HG03139 (cell line): ENCODE measurements at regions not wholly inside any gene's neighbourhood (a gene's known extent, or its start where the extent isn't known, plus 50 kb on each side); places are given as distances from the start of the nearest gene placed in this dataset.
"Not testable (repeated sequence)": the region's sequence is repeated elsewhere in the genome, so short reads cannot be mapped to it uniquely, and the experiment has no call there.

ENCODE experiments used
- ATAC-seq: cut with Tn5 transposase; IDR thresholded peaks from one replicate; pipeline ENCODE4 v1.9.1; 2021; ENCODE audit not compliant: unreplicated experiment

DNA sequence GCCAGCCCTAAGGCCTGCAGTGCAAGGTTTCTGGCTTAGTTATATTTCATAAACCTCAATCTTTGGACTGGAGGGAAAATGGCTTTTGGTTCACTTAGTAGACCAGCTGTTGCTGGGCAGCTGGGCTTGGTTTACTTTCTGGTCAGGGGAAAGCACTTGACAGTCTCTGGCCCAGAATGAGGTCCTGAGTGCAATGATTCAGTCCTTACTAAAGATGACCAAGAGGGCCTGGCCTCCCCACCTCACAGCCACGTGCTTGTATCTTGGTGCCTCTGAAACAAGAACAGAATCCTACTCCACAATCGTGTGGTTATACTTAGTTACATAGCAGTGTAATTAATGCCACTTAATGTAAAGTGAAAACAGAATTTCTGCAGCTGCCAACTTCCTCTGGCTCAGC lies 325.5 kb upstream of the MEIS1 start:
- no peak for ATAC-seq

DNA sequence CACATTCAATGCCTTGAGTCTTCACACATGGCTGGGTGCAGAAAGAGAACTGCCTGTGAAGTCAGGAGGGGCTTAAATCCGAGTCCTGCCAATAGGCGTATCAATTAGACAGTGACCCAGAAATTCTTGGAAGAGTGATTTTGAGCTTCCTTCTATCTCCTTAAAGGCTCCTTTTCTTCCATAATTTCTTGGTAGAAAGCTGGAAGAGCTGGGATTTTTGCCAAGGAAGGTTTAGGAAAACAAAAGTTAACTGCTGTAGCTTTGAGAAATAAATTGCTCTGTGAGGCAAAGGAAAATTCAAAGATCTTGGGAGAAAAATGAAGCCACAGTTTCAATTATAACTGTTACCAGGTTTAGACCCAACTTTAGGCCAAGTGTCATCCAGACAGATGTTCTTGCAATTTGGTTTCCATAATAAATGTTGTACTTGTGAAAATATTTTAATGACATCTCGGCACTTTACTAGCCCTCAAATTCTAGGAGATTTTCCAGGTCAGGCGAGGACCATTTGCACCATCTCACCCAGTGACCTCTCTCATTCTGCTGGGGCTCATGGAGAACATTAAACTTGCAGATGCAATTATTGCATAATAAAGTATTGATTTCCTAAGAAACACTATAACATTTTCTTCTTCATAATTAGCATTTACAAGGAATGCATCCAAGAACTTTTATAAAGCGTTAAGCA lies 329.7 kb upstream of the MEIS1 start:
- ATAC-seq: no peak

DNA sequence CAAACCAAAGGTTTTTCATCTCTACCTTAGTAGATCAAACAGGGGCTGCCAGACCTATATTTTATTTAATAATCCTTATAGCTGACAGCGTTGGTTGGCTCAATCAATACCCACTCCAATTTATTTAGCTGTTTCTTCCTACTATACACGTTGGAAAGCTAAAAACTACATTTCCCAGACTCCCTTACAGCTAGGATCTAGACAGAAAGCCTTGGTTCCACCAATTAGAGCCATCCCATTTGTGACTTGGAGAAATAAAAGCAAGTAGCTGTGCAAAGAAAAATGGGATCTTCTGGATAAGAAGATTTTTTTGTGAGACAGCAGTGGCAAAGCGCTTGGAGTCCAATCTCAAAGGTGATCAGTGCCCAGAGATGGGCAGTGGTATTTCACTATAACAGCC lies 331.3 kb upstream of the MEIS1 start:
- ATAC-seq: no peak

DNA sequence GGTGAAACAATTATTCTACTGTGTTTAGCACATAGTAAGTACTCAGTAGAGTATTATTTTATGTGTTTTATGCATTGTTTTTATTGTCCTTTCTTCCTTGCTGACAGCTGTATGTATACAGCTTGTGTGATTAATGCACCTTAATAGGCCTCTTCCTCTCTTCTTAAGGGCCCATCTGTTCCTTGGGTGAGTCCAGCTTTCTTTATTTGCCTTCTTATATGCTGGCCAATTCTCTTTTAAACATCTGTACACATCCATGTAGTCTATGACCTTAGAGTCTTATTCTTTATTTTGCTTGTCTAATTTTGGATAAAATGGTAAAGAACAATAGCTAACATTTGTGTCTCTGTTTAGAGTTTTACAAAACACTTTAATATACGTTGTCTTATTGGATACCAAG lies 333.7 kb upstream of the MEIS1 start:
- no peak for ATAC-seq

DNA sequence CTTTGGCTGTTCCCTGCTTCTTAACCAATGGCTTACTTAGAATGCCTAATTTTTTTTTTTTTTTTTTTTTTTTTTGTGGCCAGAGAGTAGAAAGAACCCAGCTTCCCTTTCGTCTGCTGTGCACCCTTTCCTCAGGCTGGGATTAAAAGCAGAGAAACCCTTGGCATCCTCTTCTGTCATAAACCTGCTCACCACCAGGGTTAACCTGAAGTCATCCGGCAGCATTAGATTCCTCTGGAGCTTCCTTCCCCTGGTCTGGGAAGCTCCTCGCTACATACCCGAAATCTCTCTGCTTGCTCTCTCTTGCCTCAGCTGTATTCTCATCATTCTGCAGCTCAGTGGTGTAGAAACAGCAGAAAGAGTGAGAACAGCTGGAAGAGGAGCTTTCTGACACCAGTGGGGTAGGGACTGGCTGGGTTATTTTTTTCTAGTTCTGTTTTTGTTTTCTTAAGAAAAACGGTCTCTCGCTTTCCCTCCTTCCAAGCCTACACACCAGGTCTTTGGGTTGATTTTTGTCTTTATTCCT lies 339.0 kb upstream of the MEIS1 start:
- ATAC-seq: no peak

DNA sequence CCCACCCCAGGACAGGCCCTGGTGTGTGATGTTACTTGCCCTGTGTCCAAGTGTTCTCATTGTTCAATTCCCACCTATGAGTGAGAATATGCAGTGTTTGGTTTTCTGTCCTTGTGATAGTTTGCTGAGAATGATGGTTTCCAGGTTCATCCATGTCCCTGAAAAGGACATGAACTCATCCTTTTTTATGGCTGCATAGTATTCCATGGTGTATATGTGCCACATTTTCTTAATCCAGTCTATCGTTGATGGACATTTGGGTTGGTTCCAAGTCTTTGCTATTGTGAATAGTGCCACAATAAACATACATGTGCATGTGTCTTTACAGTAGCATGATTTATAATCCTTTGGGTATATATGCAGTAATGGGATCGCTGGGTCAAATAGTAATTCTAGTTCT lies 340.2 kb upstream of the MEIS1 start:
- ATAC-seq: not testable (repeated sequence)

DNA sequence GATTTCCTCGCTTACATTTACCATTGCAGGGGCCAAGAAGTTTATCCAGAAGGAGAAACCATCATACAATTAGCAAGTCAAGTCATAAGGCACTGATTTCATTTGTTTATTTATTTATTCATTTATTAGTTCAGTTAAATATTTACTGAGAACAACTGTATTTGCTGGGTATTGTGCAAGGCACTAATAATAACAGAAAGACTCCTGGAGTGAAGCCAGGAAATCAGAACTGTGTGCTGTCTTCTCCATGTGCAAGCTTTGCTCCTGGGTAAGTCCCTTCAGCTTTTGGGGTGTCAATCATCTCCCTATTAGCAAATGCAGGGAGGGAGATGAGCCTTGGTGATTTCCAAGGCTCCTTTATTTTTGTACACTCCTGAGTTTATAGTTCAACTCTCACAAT lies 341.6 kb upstream of the MEIS1 start:
- no peak for ATAC-seq

DNA sequence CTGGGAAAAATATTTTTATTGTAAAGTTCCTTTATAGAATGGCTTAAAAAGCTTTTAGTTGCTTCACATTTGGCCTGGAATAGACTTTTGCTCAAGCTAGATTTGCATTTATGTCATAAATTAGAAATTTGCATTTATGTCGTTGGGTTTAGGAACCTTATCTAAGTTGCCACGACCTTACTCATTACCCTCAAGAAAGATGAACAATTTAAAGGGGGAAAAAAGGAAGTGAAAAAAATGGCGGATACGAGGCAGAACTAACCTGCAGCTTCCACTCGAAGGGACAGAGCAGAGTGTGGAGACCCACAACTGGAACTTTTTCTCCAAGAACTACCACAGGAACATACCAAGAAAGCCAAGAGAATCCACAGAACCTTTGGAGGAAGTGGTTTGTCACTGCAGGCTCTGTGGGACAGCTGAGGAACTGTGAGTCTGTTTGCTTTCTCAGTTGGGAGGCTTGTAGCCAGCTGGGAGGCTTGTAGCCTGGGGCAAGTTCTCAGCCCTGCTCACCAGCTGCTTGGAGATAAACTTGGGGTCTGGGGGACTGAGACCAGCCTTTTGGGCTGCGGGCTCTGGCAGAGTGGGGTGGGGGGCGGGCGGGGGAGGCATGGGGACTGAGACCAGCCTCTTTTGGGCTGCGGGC lies 349.9 kb upstream of the MEIS1 start:
- ATAC-seq: no peak

DNA sequence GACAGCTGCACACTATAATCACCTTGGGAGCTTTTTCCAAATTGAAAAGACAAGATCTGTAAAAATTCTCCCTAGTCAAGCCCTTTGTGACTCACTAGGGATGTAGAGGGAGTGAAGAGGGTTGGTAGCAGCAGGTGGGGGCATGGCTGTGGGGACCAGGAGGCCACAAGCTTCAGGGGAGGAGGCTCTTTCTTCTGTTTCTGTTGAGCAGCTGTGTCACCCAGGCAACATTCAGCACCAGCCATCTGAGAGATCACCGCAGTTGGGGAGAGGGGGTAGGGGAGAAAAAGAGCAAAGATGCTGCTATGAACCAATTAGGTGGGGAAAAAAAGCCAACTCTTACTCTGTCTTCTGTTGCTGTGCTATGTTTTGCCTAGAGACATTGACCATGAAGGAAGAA lies 352.3 kb upstream of the MEIS1 start:
- no peak for ATAC-seq

DNA sequence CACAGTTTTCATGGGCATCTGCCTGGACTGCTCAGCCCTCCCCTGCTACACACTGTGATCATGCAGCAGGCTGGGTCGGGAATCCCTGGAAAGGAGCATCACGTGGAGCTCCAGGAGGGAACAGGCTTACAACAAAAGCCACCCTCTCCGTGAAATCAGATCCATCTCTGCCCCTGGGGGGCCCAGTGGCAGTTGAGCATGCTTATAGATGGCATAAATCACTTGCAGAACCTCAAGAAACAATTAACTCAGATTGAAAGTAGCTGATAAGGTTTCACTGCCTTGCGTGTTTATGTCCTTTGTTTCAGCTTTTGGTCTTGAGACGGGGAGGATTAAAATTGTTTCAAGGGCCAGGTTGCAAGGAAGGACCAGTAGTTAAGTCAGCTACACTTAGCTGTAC lies 354.8 kb upstream of the MEIS1 start:
- ATAC-seq: no peak

DNA sequence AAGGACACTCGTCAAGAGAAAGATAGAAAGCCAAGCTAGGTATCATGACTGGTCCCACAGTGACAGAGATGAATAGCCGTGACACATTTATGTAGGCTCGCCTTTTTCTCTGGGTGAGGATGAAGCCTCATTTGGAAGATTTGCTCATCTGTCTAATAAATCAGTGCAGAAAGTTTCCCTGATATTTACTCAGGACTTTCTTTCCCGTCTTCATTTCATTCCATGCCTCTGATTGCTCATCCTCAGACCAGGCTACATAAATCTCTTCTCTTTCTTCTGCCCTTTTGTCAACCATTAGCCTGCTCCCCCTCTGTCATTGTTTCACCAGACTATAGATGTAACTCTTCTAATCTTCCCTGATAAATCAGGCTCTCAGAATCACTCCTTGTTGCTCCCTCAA lies 361.8 kb upstream of the MEIS1 start:
- ATAC-seq: no peak

DNA sequence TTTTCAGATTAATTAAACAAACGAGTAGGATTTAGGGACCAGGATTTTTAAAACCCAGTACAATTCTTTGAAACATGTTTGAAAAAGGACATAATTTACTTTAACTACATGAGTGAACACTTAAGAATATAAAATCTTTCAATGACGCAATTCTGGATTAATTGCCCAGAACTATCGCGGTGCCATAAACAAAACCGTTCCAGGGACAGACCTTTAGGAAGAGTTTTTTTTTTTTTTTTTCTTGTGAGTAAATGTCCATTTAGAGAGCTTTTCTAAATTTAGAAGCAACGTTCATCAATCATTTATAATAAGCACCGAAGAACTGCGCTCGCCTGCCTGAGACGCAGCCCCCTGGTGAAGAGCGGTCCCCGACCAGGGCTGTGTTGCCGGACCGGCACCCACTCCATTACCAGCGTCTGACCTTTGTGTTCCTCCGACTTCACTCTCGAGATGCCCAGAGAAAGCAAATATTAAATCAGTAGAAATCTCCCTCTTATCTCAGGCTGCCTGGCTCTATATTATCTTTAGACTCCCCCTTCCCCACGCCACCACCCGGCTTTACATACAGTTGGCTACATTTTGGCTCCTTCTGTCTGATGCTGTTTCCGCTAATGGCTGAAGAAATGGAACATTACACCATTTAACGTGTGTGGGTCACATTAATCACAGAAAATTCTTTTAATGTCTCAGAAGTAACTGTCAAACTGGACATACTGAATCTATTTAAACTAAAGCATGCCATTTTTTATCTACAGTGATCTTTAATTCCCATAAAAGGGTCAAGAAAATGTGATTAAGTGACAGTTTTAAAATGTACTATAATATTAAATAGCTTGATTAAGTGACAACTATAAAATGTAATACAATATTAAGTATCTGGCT lies 364.0 kb upstream of the MEIS1 start:
- ATAC-seq: no peak

DNA sequence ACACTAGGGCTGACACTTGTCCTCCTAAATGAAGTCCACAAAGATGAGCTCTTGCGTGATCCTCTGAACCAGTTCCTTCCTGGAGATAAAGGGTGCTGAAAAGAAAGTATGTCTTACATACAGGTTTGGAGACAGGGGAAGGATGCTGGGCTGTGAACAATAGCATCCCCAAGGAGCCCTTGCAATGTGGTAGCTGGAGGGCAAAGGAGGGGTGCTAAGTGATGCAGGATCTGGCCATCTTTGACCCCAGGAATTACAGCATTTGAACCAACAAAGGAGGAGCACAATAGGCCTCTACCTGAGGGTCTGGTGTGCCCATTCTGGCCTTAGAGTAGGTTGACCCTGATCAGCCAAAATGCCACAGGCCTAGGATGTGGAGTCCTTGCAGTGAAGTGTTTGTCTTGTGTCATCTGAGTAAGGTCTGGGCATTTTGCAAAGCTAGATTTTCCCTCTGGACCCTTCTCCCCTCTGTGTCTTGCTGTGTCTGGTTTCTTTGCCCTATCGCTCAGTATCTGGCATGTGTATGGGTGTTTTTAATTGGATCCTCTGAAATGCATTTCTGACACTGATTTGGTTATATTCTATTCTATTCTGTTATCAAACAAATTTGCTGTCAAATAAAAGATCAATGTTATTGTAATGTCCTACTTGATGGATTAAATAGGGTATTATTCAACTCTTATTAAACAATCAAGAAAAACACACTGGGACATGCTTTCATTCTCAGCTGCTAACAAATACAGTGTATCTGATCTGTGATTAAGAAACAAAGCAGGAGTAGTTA lies 364.8 kb upstream of the MEIS1 start:
- ATAC-seq: no peak

DNA sequence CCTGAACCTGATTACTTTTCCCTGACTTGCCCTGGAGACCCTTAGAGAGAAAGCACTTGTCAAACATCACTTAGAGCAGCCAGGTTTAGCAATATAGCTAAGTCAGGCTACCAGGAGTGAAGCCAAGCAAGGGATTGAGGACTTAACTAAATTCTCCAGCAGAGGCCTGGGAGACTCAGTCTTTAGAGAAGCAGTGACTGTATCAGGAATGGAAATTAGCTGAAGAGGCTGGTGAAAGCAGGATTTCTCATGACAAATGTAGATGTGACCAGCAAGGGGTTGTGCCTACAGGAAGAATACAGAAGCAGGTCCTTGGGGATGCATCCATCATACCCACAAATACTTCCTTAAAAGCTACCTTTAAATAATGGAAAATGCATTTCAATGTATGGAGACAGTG lies 368.9 kb upstream of the MEIS1 start:
- no peak for ATAC-seq

DNA sequence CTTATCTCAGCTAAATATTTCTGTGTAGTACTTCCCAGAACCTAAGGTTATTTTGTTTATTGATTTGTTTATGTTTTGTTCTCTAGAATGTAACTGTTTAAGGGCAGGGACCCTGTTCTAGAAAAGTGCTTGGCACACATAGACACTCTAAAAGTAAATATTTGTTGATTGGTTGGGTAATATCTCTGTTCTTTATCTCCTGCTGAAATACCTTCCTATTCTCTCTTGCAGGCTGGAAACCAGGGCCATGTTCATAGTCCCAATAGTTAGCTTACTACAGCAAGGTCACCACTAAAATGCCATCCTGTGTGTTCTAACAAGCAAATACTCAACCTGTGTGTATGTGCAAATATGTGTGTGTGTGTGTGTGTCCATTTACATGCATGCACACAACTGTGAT lies 375.6 kb upstream of the MEIS1 start:
- no peak for ATAC-seq

DNA sequence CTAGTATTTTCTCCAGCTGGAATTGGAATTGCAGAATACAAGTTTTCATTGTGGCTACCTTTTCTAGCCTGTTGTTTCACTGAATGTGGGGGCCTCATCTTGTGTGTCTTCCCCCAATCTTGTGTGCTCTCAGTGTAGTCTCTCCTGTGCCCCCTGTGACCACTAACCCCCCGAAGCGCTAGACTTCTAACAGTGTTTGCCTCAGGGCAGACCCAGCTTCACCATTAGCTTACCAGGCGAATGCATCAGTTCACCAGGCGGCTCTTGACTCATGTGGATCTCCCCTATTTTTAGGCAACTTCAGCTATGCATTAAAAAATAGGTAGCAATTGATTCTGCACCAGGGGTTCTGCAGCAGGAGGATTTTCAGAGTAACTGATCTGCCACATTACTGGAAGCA lies 376.2 kb upstream of the MEIS1 start:
- ATAC-seq: no peak

DNA sequence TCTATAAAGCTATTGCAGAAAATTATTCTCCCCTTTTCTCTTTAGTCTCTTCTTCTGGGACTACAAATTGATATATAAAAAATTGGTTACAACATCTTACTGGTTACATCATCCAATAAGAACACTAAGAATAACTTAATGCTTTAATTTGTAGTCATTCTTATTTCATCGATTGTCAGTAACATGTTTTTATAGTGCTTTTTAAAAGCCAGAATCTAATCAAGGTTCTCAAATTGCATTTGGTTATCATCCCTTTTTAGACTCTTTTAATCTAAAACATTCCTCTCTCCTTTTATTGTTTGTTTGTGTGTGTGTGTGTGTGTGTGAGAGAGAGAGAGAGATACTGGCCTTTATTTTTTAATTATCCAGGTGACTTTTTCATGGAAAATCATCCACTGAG lies 377.1 kb upstream of the MEIS1 start:
- no peak for ATAC-seq

DNA sequence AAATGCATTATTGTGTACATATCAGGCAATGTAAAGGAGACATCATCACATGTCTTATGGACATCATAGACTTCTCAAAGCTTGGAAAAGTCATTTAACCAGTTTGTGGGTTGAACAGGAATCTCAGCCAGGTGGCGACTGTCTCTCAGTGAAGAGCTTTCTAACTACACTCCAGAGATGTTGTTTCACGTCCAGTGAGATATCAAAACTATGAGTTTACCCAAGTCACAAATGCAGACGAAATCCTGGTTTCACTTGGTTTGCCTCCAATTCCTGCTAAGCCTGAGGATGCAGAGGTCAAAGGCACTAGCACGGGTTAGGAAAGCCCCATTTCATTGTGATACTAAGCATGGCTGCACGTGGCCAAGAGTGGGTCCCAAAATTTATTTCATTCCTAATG lies 384.5 kb upstream of the MEIS1 start:
- ATAC-seq: no peak

DNA sequence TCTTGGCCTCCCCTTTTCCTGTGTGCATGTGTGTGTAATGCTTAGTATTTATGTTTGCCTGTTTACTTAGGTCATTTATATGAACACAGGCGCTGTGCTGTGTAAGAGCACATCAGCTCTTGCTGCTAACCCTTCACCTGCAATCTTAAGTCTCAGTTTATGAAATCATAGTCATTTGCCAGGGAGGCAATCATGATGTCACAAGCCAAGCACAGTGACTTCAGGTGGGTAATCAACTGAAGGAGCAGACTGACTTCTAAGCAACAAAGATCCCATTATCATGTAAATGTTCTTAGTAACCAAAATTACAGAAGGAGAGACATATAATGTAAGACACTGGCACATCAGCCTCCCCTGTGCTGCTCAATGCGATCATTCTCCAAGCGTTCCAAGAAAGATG lies 386.3 kb upstream of the MEIS1 start:
- ATAC-seq: no peak

DNA sequence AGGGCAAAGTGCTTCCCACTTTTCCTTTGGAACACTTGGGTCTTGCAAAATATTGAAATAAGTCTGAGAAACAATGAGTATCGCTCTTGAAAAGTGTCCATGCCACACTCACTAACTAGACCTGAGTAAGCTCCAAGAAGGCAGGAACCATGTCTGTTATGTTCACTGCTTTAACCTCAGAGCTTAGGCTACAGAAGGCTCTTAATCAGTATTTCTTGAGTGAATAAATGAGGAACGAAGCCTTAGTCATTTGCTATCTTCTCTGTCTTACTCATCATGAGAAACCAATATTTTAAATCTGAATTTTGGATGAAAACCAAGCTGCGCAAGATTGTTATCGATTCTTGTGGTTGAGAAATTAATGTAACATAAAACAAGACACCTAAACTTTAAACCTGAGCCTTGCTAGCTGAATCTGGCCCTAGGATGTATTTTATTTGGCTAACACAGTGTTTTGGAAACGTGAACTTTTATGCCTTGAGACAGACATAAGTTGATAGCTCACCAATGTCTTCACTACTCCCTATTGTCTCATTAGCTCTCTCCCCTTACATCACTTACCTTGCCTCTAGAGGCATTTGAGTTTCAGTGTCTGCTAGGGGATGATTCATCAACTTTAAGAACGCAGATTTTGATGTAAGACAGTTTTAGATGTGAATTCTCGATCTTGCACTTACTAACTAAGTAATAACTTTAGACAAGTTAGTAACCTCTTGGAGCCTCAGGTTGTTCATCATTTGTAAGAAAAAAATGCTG lies 392.8 kb upstream of the MEIS1 start:
- ATAC-seq: no peak
